ENCODE measurements at regions not wholly inside any gene's neighbourhood (a gene's known extent, or its start where the extent isn't known, plus 50 kb on each side); places are given as distances from the start of the nearest gene placed in this dataset.
"Not testable (repeated sequence)": the region's sequence is repeated elsewhere in the genome, so short reads cannot be mapped to it uniquely, and the experiment has no call there.

DNA sequence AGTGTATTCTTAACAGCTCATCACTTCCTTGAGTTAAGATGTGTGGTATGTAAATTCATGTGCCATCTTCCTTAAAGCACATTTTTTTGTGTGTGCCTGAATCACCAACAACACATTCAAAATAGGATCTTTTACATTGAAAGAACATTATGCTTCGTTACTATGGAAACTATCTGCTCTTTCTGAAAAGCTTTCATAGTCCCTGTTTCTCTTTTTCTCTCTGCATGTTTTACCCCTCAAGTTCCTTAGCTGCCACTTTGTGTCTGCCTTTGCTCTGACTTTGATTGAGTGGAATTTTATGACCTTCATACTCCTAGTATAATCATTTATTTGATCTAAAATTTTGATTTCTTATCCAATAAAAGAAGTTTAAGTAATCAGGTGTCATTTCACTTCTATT lies 880.3 kb upstream of the FOXG1 start:
- Histone ChIP-seq H3K27ac (ENCODE audit: control insufficient read depth, insufficient read depth, low read length) (no peak overlapping the region), H3K4me1 (ENCODE audit: control insufficient read depth, extremely low read depth, insufficient read depth, low read length) (no peaks in the 10 kb centered on the region), H3K4me2 (ENCODE audit: control insufficient read depth, extremely low read depth, insufficient read depth, low read depth, low read length) (no peak overlapping the region), H4K20me1 (ENCODE audit: control insufficient read depth, extremely low read depth, insufficient read depth, low read length) (no peaks in the 10 kb centered on the region), H3K27me3 (ENCODE audit: control insufficient read depth, extremely low read depth, insufficient read depth, low read length) (no peaks in the 10 kb centered on the region), H3K36me3 (ENCODE audit: control insufficient read depth in 2 of 2, extremely low read depth in 1 of 2, insufficient read depth in 2 of 2, low read length in 2 of 2) (no peaks in the 10 kb centered on the region), H3K4me3 (ENCODE audit: control insufficient read depth in 2 of 3, extremely low read depth in 1 of 3, insufficient read depth in 2 of 3, low read depth in 1 of 3, low read length in 3 of 3) (no peak overlapping the region), H3K9me1 (ENCODE audit: control insufficient read depth, extremely low read depth, insufficient read depth, low read length) (no peaks in the 10 kb centered on the region), H3K79me2 (ENCODE audit: control insufficient read depth, insufficient read depth, low read length) (no peaks in the 10 kb centered on the region), H3K9ac (ENCODE audit: control insufficient read depth, extremely low read depth, insufficient read depth, low read length) (no peak overlapping the region), H2AFZ (ENCODE audit: control insufficient read depth, low read length) (no peak overlapping the region), H3K9me3 (ENCODE audit: control insufficient read depth, low read depth, low read length) (no peaks in the 10 kb centered on the region)
- FAIRE-seq (no peak), DNase-seq (ENCODE audit: low read depth, low spot score) (no peak)
- TF ChIP-seq, protein P1, sequence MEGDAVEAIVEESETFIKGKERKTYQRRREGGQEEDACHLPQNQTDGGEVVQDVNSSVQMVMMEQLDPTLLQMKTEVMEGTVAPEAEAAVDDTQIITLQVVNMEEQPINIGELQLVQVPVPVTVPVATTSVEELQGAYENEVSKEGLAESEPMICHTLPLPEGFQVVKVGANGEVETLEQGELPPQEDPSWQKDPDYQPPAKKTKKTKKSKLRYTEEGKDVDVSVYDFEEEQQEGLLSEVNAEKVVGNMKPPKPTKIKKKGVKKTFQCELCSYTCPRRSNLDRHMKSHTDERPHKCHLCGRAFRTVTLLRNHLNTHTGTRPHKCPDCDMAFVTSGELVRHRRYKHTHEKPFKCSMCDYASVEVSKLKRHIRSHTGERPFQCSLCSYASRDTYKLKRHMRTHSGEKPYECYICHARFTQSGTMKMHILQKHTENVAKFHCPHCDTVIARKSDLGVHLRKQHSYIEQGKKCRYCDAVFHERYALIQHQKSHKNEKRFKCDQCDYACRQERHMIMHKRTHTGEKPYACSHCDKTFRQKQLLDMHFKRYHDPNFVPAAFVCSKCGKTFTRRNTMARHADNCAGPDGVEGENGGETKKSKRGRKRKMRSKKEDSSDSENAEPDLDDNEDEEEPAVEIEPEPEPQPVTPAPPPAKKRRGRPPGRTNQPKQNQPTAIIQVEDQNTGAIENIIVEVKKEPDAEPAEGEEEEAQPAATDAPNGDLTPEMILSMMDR (optimal IDR thresholded peaks at IDR 0.05 in 1 of 3, IDR thresholded peaks at IDR 0.05 in 1 of 3, conservative IDR thresholded peaks at IDR 0.05 in 1 of 3; ENCODE audit: extremely low read depth in 1 of 3, insufficient read depth in 2 of 3, low read length in 3 of 3), result no peak
- no peak for TF ChIP-seq EZH2 (IDR thresholded peaks at IDR 0.05; ENCODE audit: low read length)
- dilution Hi-C loops (cut with MboI; ENCODE audit: extremely low pct_ligation_motif_present, low sequenced_read_pairs), result no loop called here

DNA sequence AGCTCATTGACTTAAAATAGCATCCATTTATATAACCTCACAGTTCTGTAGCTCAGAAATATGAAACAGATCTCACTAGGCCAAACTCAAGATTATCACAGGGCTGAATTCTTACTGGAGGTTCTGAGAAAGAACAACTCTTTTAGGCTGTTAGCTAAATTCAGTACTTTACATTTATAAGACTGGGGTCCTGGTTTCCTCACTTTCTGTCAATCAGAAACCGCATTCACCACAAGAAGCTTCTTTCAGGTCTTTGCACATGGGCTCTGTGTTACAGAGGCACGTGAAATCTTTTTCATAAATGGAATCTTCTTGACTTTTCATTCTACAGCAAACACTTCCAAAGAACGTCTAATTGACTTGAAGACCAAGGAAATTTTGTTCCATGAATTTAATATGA lies 876.3 kb upstream of the FOXG1 start:
- Histone ChIP-seq H4K20me1 (ENCODE audit: control insufficient read depth, extremely low read depth, insufficient read depth, low read length) (no peaks in the 10 kb centered on the region), H3K9me3 (ENCODE audit: control insufficient read depth, low read depth, low read length) (no peaks in the 10 kb centered on the region), H3K36me3 (ENCODE audit: control insufficient read depth in 2 of 2, extremely low read depth in 1 of 2, insufficient read depth in 2 of 2, low read length in 2 of 2) (no peaks in the 10 kb centered on the region), H3K79me2 (ENCODE audit: control insufficient read depth, insufficient read depth, low read length) (no peaks in the 10 kb centered on the region), H3K4me3 (ENCODE audit: control insufficient read depth in 2 of 3, extremely low read depth in 1 of 3, insufficient read depth in 2 of 3, low read depth in 1 of 3, low read length in 3 of 3) (no peak overlapping the region), H3K4me2 (ENCODE audit: control insufficient read depth, extremely low read depth, insufficient read depth, low read depth, low read length) (no peak overlapping the region), H3K27me3 (ENCODE audit: control insufficient read depth, extremely low read depth, insufficient read depth, low read length) (no peaks in the 10 kb centered on the region), H3K4me1 (ENCODE audit: control insufficient read depth, extremely low read depth, insufficient read depth, low read length) (no peaks in the 10 kb centered on the region), H3K9ac (ENCODE audit: control insufficient read depth, extremely low read depth, insufficient read depth, low read length) (no peak overlapping the region), H2AFZ (ENCODE audit: control insufficient read depth, low read length) (no peak overlapping the region), H3K27ac (ENCODE audit: control insufficient read depth, insufficient read depth, low read length) (no peak overlapping the region), H3K9me1 (ENCODE audit: control insufficient read depth, extremely low read depth, insufficient read depth, low read length) (no peaks in the 10 kb centered on the region)
- DNase-seq (ENCODE audit: low read depth, low spot score) (no peak), FAIRE-seq (no peak)
- TF ChIP-seq, protein P1 (optimal IDR thresholded peaks at IDR 0.05 in 1 of 3, IDR thresholded peaks at IDR 0.05 in 1 of 3, conservative IDR thresholded peaks at IDR 0.05 in 1 of 3; ENCODE audit: extremely low read depth in 1 of 3, insufficient read depth in 2 of 3, low read length in 3 of 3), result no peak
- TF ChIP-seq EZH2 (IDR thresholded peaks at IDR 0.05; ENCODE audit: low read length), result no peak
- dilution Hi-C loops (cut with MboI; ENCODE audit: extremely low pct_ligation_motif_present, low sequenced_read_pairs), result no loop called here

DNA sequence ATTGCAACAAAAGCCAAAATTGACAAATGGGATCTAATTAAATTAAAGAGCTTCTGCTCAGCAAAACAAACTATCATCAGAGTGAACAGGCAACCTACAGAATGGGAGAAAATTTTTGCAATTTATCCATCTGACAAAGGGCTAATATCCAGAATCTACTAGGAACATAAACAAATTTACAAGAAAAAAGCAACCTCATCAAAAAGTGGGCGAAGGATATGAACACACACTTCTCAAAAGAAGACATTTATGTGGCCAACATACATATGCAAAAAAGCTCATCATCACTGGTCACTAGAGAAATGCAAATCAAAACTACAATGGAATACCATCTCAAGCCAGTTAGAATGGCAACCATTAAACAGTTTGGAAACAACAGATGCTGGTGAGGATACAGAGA lies 858.1 kb upstream of the FOXG1 start:
- H3K27me3 ChIP-seq (ENCODE audit: control insufficient read depth, extremely low read depth, insufficient read depth, low read length); H3K36me3 ChIP-seq (ENCODE audit: control insufficient read depth in 2 of 2, extremely low read depth in 1 of 2, insufficient read depth in 2 of 2, low read length in 2 of 2); H2AFZ ChIP-seq (ENCODE audit: control insufficient read depth, low read length); dilution Hi-C loops (cut with MboI; ENCODE audit: extremely low pct_ligation_motif_present, low sequenced_read_pairs); DNase-seq (ENCODE audit: low read depth, low spot score); H3K9me1 ChIP-seq (ENCODE audit: control insufficient read depth, extremely low read depth, insufficient read depth, low read length); H3K27ac ChIP-seq (ENCODE audit: control insufficient read depth, insufficient read depth, low read length); H3K4me3 ChIP-seq (ENCODE audit: control insufficient read depth in 2 of 3, extremely low read depth in 1 of 3, insufficient read depth in 2 of 3, low read depth in 1 of 3, low read length in 3 of 3); H3K9me3 ChIP-seq (ENCODE audit: control insufficient read depth, low read depth, low read length); H3K79me2 ChIP-seq (ENCODE audit: control insufficient read depth, insufficient read depth, low read length); H4K20me1 ChIP-seq (ENCODE audit: control insufficient read depth, extremely low read depth, insufficient read depth, low read length); H3K4me2 ChIP-seq (ENCODE audit: control insufficient read depth, extremely low read depth, insufficient read depth, low read depth, low read length); FAIRE-seq; H3K4me1 ChIP-seq (ENCODE audit: control insufficient read depth, extremely low read depth, insufficient read depth, low read length); H3K9ac ChIP-seq (ENCODE audit: control insufficient read depth, extremely low read depth, insufficient read depth, low read length): not testable (repeated sequence)

Measured in keratinocyte (primary cell).